Lung (tissue), 11 donors: ENCODE measurements at regions not wholly inside any gene's neighbourhood (a gene's known extent, or its start where the extent isn't known, plus 50 kb on each side); places are given as distances from the start of the nearest gene placed in this dataset.

Experiments used
- ATAC-seq: fragments of 200-7000 bp; cut with Tn5 transposase; one replicate; pipeline ENCODE4 v1.9.1; 2020; ENCODE audit warnings: moderate number of reproducible peaks; ENCODE audit not compliant: insufficient read depth, low FRiP score
- DNase-seq, 3 donors: peaks; one replicate each; pipeline ENCODE4 v3.0.0-alpha.2; 2013 to 2017
- H3K27ac ChIP-seq, 2 donors: one replicate each; pipeline ENCODE4 v1.5.1; 2013; ENCODE audit warnings: mild to moderate bottlenecking in 2 of 2, moderate library complexity in 2 of 2, control low read depth in 1 of 2, inconsistent platforms in 1 of 2, low read depth in 1 of 2, low read length in 1 of 2
- H3K27me3 ChIP-seq, 3 donors: one replicate each; pipeline ENCODE4 v1.5.1; 2013; ENCODE audit warnings: low read length in 2 of 3; ENCODE audit not compliant: control insufficient read depth in 3 of 3, insufficient read depth in 3 of 3
- H3K36me3 ChIP-seq, 4 donors: one replicate each; pipeline ENCODE4 v1.5.1; 2013; ENCODE audit warnings: low read length in 4 of 4, mild to moderate bottlenecking in 1 of 4, moderate library complexity in 1 of 4; ENCODE audit not compliant: control insufficient read depth in 4 of 4, insufficient read depth in 4 of 4
- H3K4me1 ChIP-seq, 5 donors: one replicate each; pipeline ENCODE4 v1.5.1; 2013; ENCODE audit warnings: low read length in 5 of 5, mild to moderate bottlenecking in 2 of 5, moderate library complexity in 1 of 5; ENCODE audit not compliant: control insufficient read depth in 5 of 5, insufficient read depth in 5 of 5
- H3K4me3 ChIP-seq: one replicate; pipeline ENCODE4 v1.5.1; 2013; ENCODE audit warnings: mild to moderate bottlenecking, control low read depth, moderate library complexity
- H3K9ac ChIP-seq, 2 donors: one replicate each; pipeline ENCODE4 v1.5.1; 2013; ENCODE audit warnings: low read length in 2 of 2, control low read depth in 1 of 2; ENCODE audit not compliant: insufficient read depth in 1 of 2
- H3K9me3 ChIP-seq, 4 donors: one replicate each; pipeline ENCODE4 v1.5.1; 2013; ENCODE audit warnings: low read length in 3 of 4, mild to moderate bottlenecking in 1 of 4, moderate library complexity in 1 of 4; ENCODE audit not compliant: control insufficient read depth in 4 of 4, insufficient read depth in 3 of 4
- CTCF ChIP-seq: IDR thresholded peaks from 2 replicates; pipeline ENCODE4 v1.5.1; 2012; ENCODE audit warnings: mild to moderate bottlenecking; ENCODE audit errors: control extremely low read depth, extremely low read depth
- WGBS, 2 donors: extraction: QIAGEN DNeasy Blood & Tissue Kit; methylation state at CpG; one replicate each; pipeline ENCODE4 v1.1.7; 2013; 5-methylcytosine and 5-hydroxymethylcytosine counted together
- donor health status: control.
- donor health status: control.
- donor health status: Bipolar disorder and iron deficiency.
- donor health status: healthy.
- donor health status: DM: yes; HTN: yes; CAD: no.

DNA sequence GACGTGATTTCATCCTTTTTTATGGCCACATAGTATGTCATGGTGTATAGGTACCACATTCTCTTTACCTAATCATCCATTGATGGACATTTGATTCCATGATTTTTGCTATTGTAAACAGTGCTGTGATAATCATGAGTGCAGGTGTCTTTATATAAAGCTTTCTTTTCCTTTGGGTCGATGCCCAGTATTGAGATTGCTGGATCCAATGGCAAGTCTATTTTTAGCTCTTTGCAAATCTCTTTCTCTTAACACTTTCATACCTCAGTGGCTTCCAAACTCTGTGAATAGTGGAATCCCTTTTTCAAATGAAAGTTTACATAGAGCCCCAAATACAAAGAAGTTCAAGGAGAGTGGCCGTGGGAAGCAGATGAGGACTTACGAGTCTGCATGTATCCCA lies 105.8 kb upstream of the SPTLC3 start:
- no peak for ATAC-seq
- H3K27me3 ChIP-seq: no peaks in the 10 kb centered on the region
- TF ChIP-seq CTCF: no peak
- H3K4me3 ChIP-seq: no peak overlapping the region
- 65 to 76% methylated on average over 4 of the region's 4 CpGs for WGBS, 2 donors
- no peak overlapping the region for H3K9ac ChIP-seq
- peaks cover 0 to 2% (median 0%) of the 10 kb centered on the region in 5 donors for H3K4me1 ChIP-seq
- no peak for DNase-seq
- H3K9me3 ChIP-seq: peaks cover 0 to 3% (median 0%) of the 10 kb centered on the region in 4 donors
- H3K27ac ChIP-seq: no peak overlapping the region
- H3K36me3 ChIP-seq: no peaks in the 10 kb centered on the region

DNA sequence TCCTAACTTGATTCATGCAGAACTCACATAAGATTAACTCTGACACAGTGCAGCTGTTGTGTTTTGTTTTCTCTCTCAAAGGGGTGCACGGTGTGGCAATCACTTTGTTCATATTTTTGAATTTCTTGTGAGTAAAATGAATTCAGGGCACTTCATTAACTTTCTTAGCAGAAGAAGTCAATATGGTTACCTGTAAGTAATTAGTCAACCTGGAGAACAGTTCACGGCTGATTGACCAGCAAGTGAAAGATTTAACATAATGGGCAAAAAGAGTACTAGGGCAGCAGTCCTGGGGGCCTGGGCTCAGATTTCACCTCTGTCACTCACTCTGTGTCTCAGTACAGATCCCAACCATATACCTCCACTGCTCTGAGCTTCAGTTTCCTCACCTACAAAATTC lies 102.4 kb upstream of the SPTLC3 start:
- Histone ChIP-seq H3K27me3 (no peaks in the 10 kb centered on the region), H3K4me3 (no peak overlapping the region), H3K9ac (no peak overlapping the region), H3K9me3 (no peaks in the 10 kb centered on the region), H3K27ac (no peak overlapping the region), H3K36me3 (no peaks in the 10 kb centered on the region), H3K4me1 (peaks cover 0 to 2% (median 0%) of the 10 kb centered on the region in 5 donors)
- ATAC-seq (no peak), DNase-seq (no peak)
- WGBS, 2 donors: 73 to 84% methylated on average over 2 of the region's 2 CpGs
- no peak for TF ChIP-seq CTCF

- H3K9me3 ChIP-seq: no peaks in the 10 kb centered on the region
Measured at GRCh38 chr20:12911372-12911771, 97.4 kb upstream of the SPTLC3 start.

More at GRCh38 chr20:12911372-12911771, 97.4 kb upstream of the SPTLC3 start:
- 64 to 79% methylated on average over 5 of the region's 5 CpGs for WGBS, 2 donors
- ATAC-seq: no peak
- Histone ChIP-seq H3K4me1 (peaks cover 0 to 3% (median 0%) of the 10 kb centered on the region in 5 donors), H3K27ac (no peak overlapping the region), H3K4me3 (no peak overlapping the region), H3K9ac (no peak overlapping the region), H3K36me3 (no peaks in the 10 kb centered on the region), H3K27me3 (no peaks in the 10 kb centered on the region)
- DNase-seq: no peak
- no peak for TF ChIP-seq CTCF
